ENCODE measurements at regions not wholly inside any gene's neighbourhood (a gene's known extent, or its start where the extent isn't known, plus 50 kb on each side); places are given as distances from the start of the nearest gene placed in this dataset.

GRCh38 chr7:115359955-115360354 is 438.1 kb downstream of the MDFIC start:
- H3K79me1 ChIP-seq (ENCODE audit: low read depth in 1 of 2, low read length in 2 of 2), result no peaks in the 10 kb centered on the region
- H3K4ac ChIP-seq (ENCODE audit: low read depth, low read length), result no peak overlapping the region
- H2BK5ac ChIP-seq (ENCODE audit: low read depth, low read length, poor library complexity, severe bottlenecking), result no peak overlapping the region
- H2BK20ac ChIP-seq (ENCODE audit: low read depth, low read length), result no peak overlapping the region
- POLR2A ChIA-PET (ENCODE audit: unreplicated experiment), result no interaction called here
- no peak overlapping the region for H2BK120ac ChIP-seq (ENCODE audit: low read depth, low read length)
- no peak overlapping the region for H3K27ac ChIP-seq (ENCODE audit: insufficient read depth, low read length)
- dilution Hi-C loops (cut with HindIII; ENCODE audit: low sequenced_read_pairs, unreplicated experiment) (no loop called here), intact Hi-C loops (cut with micrococcal nuclease) (loop anchor here (5.0 to 10.0 kb wide), 5 partner anchors 317 to 1275 kb away; no protein-coding TSS in a partner anchor), in situ Hi-C loops (cut with MboI; ENCODE audit: low sequenced_read_pairs) (no loop called here)
- no peak for TF ChIP-seq MAZ (IDR thresholded peaks at IDR 0.05; ENCODE audit: borderline replicate concordance, low read depth, low read length)
- TF ChIP-seq MXI1 (IDR thresholded peaks at IDR 0.05; ENCODE audit: borderline replicate concordance, low read depth, low read length), result no peak
- no peak for TF ChIP-seq RCOR1 (IDR thresholded peaks at IDR 0.05; ENCODE audit: insufficient replicate concordance, low read length)
- no peak for TF ChIP-seq POLR2A (IDR thresholded peaks at IDR 0.05; ENCODE audit: low read depth, low read length)
- TF ChIP-seq FOS (IDR thresholded peaks at IDR 0.05; ENCODE audit: low read depth, low read length), result no peak
- no peak for TF ChIP-seq BHLHE40 (IDR thresholded peaks at IDR 0.05; ENCODE audit: low read depth, low read length)
- TF ChIP-seq MAFK (IDR thresholded peaks at IDR 0.05; ENCODE audit: low read depth, low read length), result no peak
- no peak for TF ChIP-seq RFX5 (IDR thresholded peaks at IDR 0.05; ENCODE audit: low read depth, low read length)
- no peak for TF ChIP-seq CEBPB (IDR thresholded peaks at IDR 0.05; ENCODE audit: low read depth, low read length)
- no peak for TF ChIP-seq RAD21 (IDR thresholded peaks at IDR 0.05; ENCODE audit: low read length)
- no peak for TF ChIP-seq CHD1 (IDR thresholded peaks at IDR 0.05; ENCODE audit: low read depth, low read length)
- BruUV-seq (replicated peaks), result no TSS peak
- peak; percentile 33 for DNase-seq
- H3K4me2 ChIP-seq (ENCODE audit: low read depth, low read length), result no peak overlapping the region
- H2AK9ac ChIP-seq (replicated peaks; ENCODE audit: low read depth, low read length, poor library complexity), result no peak overlapping the region
- no peaks in the 10 kb centered on the region for H3K9me1 ChIP-seq (ENCODE audit: insufficient read depth, low read length)
- CTCF ChIA-PET, result no interaction called here
- no peak overlapping the region for H3K4me3 ChIP-seq (ENCODE audit: insufficient read depth, low read depth, low read length)
- H4K8ac ChIP-seq (ENCODE audit: low read depth in 2 of 2, low read length in 2 of 2), result no peak overlapping the region
- ATAC-seq (ENCODE audit: low read depth), result no peak
- H3K14ac ChIP-seq (replicated peaks; ENCODE audit: low read depth, low read length), result no peak overlapping the region
- no peak overlapping the region for H2BK15ac ChIP-seq (ENCODE audit: low read depth, low read length)
- H3K4me1 ChIP-seq (ENCODE audit: control insufficient read depth, insufficient read depth, low read length), result no peaks in the 10 kb centered on the region
- no peak overlapping the region for H3K18ac ChIP-seq (ENCODE audit: low read depth, low read length)
- H3K9me3 ChIP-seq (ENCODE audit: control insufficient read depth, insufficient read depth, low read length), result no peaks in the 10 kb centered on the region
- H2AFZ ChIP-seq (replicated peaks; ENCODE audit: low read length, poor library complexity), result no peak overlapping the region
- no peak overlapping the region for H3K23ac ChIP-seq (ENCODE audit: low read depth, low read length)
- no peaks in the 10 kb centered on the region for H3K36me3 ChIP-seq (ENCODE audit: control insufficient read depth, insufficient read depth, low read length)
- H4K91ac ChIP-seq (ENCODE audit: insufficient read depth, low read depth, low read length), result no peak overlapping the region
- no peak overlapping the region for H3K56ac ChIP-seq (ENCODE audit: extremely low read depth, insufficient read depth, low read length)
- H4K5ac ChIP-seq (ENCODE audit: low read depth, low read length), result no peak overlapping the region
- H3K27me3 ChIP-seq (ENCODE audit: control insufficient read depth, insufficient read depth, low read length), result no peaks in the 10 kb centered on the region
- no peak overlapping the region for H2AK5ac ChIP-seq (ENCODE audit: low read depth, low read length)
- no peaks in the 10 kb centered on the region for H4K20me1 ChIP-seq (ENCODE audit: insufficient read depth, low read length)
- no peak overlapping the region for H3K9ac ChIP-seq (ENCODE audit: low read depth, low read length)
